A673 (cell line): ENCODE measurements at regions not wholly inside any gene's neighbourhood (a gene's known extent, or its start where the extent isn't known, plus 50 kb on each side); places are given as distances from the start of the nearest gene placed in this dataset.

Experiments used
- BruUV-seq: library from RNA; stranded (reverse); fragments of 400-500 nt; replicated peaks from 2 replicates; lab custom pipeline; 2021; lab: Mats Ljungman, UMichigan
- CTCF ChIA-PET: fragments of 300-600 bp; sonication (Branson Sonifier 250); formaldehyde crosslinking; loops from one replicate; lab custom pipeline; 2022; ENCODE audit warnings: antibody characterized with exemption; lab: Charles Lee
- POLR2A ChIA-PET: fragments of 300-600 bp; sonication (Branson Sonifier 250); formaldehyde crosslinking; loops from one replicate; lab custom pipeline; 2022; ENCODE audit warnings: antibody characterized with exemption; ENCODE audit not compliant: low non-redundant PET; lab: Charles Lee
- DNase-seq: peaks from one replicate; pipeline ENCODE4 v3.0.0-alpha.2; 2015; ENCODE audit warnings: low spot score
- H3K27ac ChIP-seq: fragments of 200-600 bp; sonication (generic); 2 replicates; pipeline ENCODE4 v1.5.1; 2016; ENCODE audit warnings: mixed run types, low read depth, mild to moderate bottlenecking, mixed read lengths, antibody characterized with exemption, low read length; ENCODE audit not compliant: poor library complexity, severe bottlenecking
- H3K27me3 ChIP-seq: fragments of 200-600 bp; sonication (generic); replicated peaks from 2 replicates; pipeline ENCODE4 v1.6.1; 2017; ENCODE audit warnings: mixed run types, low read depth, mild to moderate bottlenecking, mixed read lengths, antibody characterized with exemption, low read length; ENCODE audit not compliant: insufficient read depth, poor library complexity
- H3K36me3 ChIP-seq: fragments of 200-600 bp; sonication (generic); 2 replicates; pipeline ENCODE4 v1.6.1; 2016; ENCODE audit warnings: mixed run types, mild to moderate bottlenecking, mixed read lengths, antibody characterized with exemption, low read length; ENCODE audit not compliant: insufficient read depth, poor library complexity, severe bottlenecking
- H3K4me1 ChIP-seq: fragments of 200-600 bp; sonication (generic); 2 replicates; pipeline ENCODE4 v1.6.1; 2017; ENCODE audit warnings: mixed run types, mild to moderate bottlenecking, mixed read lengths, antibody characterized with exemption, low read length; ENCODE audit not compliant: insufficient read depth, poor library complexity, severe bottlenecking
- H3K4me3 ChIP-seq: fragments of 200-600 bp; sonication (generic); 2 replicates; pipeline ENCODE4 v1.5.1; 2016; ENCODE audit warnings: low read depth, mixed run types, mild to moderate bottlenecking, mixed read lengths, low read length; ENCODE audit not compliant: poor library complexity, severe bottlenecking
- H3K9me3 ChIP-seq: fragments of 200-600 bp; sonication (generic); 2 replicates; pipeline ENCODE4 v1.6.1; 2016; ENCODE audit warnings: mixed run types, low read depth, mild to moderate bottlenecking, mixed read lengths, antibody characterized with exemption, low read length; ENCODE audit not compliant: poor library complexity, severe bottlenecking
- CTCF ChIP-seq: fragments of 300-800, 200-600 bp; sonication (generic); conservative IDR thresholded peaks from 2 replicates; pipeline ENCODE4 v1.5.1; 2017; ENCODE audit warnings: low read depth, mild to moderate bottlenecking, antibody characterized with exemption, low read length, moderate library complexity, mixed read lengths
- EZH2 ChIP-seq: fragments of 200-600 bp; sonication (generic); IDR thresholded peaks from 2 replicates; pipeline ENCODE4 v1.6.1; 2017; ENCODE audit warnings: borderline replicate concordance, low read depth, mild to moderate bottlenecking, mixed read lengths, antibody characterized with exemption, low read length; ENCODE audit not compliant: poor library complexity, severe bottlenecking
- intact Hi-C: fragments of 100-400 bp; cut with micrococcal nuclease; formaldehyde crosslinking; loops from one replicate; pipeline ENCODE4 v1.10.0; 2022; ENCODE audit not compliant: unreplicated experiment

- Histone ChIP-seq H3K27ac (no peak overlapping the region), H3K27me3 (no peaks in the 10 kb centered on the region), H3K9me3 (no peaks in the 10 kb centered on the region), H3K4me1 (peaks cover 22% of the 10 kb centered on the region), H3K4me3 (no peak overlapping the region), H3K36me3 (no peaks in the 10 kb centered on the region)
- intact Hi-C loops: no loop called here
- CTCF ChIA-PET: no interaction called here
- no peak for DNase-seq
- POLR2A ChIA-PET: no interaction called here
- BruUV-seq: no TSS peak
- TF ChIP-seq CTCF (no peak), EZH2 (no peak)
Measured at GRCh38 chr14:97641827-97642226, 844.6 kb downstream of the VRK1 start.

GRCh38 chr14:97642631-97643030 lies 845.4 kb downstream of the VRK1 start:
- CTCF ChIA-PET: no interaction called here
- intact Hi-C loops: no loop called here

GRCh38 chr14:97644365-97644764 lies 847.2 kb downstream of the VRK1 start:
- H3K4me3 ChIP-seq: no peak overlapping the region
- intact Hi-C loops: no loop called here
- no peaks in the 10 kb centered on the region for H3K27me3 ChIP-seq
- no peak for DNase-seq
- H3K4me1 ChIP-seq: peaks cover 4% of the 10 kb centered on the region
- H3K36me3 ChIP-seq: no peaks in the 10 kb centered on the region
- ChIA-PET POLR2A (no interaction called here), CTCF (no interaction called here)
- H3K9me3 ChIP-seq: no peaks in the 10 kb centered on the region
- no peak overlapping the region for H3K27ac ChIP-seq
- no TSS peak for BruUV-seq
- TF ChIP-seq CTCF (no peak), EZH2 (no peak)

More at GRCh38 chr14:97642631-97643030, 845.4 kb downstream of the VRK1 start:
- H3K36me3 ChIP-seq: no peaks in the 10 kb centered on the region
- POLR2A ChIA-PET: interaction anchor here (0.6 kb wide), 1 partner anchor 15 kb away, joined by 3 read pairs; no protein-coding TSS in a partner anchor
- no peak overlapping the region for H3K4me3 ChIP-seq
- no TSS peak for BruUV-seq
- DNase-seq: no peak
- H3K27me3 ChIP-seq: no peaks in the 10 kb centered on the region
- peaks cover 21% of the 10 kb centered on the region for H3K4me1 ChIP-seq
- H3K9me3 ChIP-seq: no peaks in the 10 kb centered on the region
- no peak overlapping the region for H3K27ac ChIP-seq
- no peak for TF ChIP-seq EZH2
- no peak for TF ChIP-seq CTCF
